ENCODE measurements at regions not wholly inside any gene's neighbourhood (a gene's known extent, or its start where the extent isn't known, plus 50 kb on each side); places are given as distances from the start of the nearest gene placed in this dataset.

GRCh38 chr13:109872864-109873263 lies 86.5 kb upstream of the IRS2 start:
- 100% methylated on average over 1 of the region's 1 CpG; no CpG with 5 or more reads in 1 of the 2 experiments for WGBS, 2 experiments (ENCODE audit: insufficient coverage in 1 of 2, insufficient read length in 1 of 2)
- peak; percentile 20 for DNase-seq

GRCh38 chr13:109870696-109871370 lies 84.5 kb upstream of the IRS2 start:
- H3K4me3 ChIP-seq (ENCODE audit: low read length): no peak overlapping the region
- DNase-seq: peak; percentile 23
- H3K27ac ChIP-seq (ENCODE audit: low read depth, low read length): no peak overlapping the region
- H3K4me1 Mint-ChIP-seq: peaks cover 10% of the 10 kb centered on the region
- 94 to 96% methylated on average over 7 of the region's 9 CpGs for WGBS, 2 experiments (ENCODE audit: insufficient coverage in 1 of 2, insufficient read length in 1 of 2)
- H3K9me3 ChIP-seq (ENCODE audit: control insufficient read depth, low read length): no peaks in the 10 kb centered on the region
- H3K9ac ChIP-seq (ENCODE audit: extremely low read depth, low read length, poor library complexity, severe bottlenecking): no peak overlapping the region
- no peaks in the 10 kb centered on the region for H3K36me3 ChIP-seq (ENCODE audit: control insufficient read depth, insufficient read depth, low read length)
- no peaks in the 10 kb centered on the region for H3K36me3 Mint-ChIP-seq (ENCODE audit: low read depth)
- TF ChIP-seq CTCF (conservative IDR thresholded peaks at IDR 0.05): no peak
- no peaks in the 10 kb centered on the region for H3K4me1 ChIP-seq (ENCODE audit: control insufficient read depth, insufficient read depth, low read length)
- H3K27ac Mint-ChIP-seq: no peak overlapping the region
- no peaks in the 10 kb centered on the region for H3K9me3 Mint-ChIP-seq
- H3K27me3 ChIP-seq (ENCODE audit: control insufficient read depth, insufficient read depth, low read length, poor library complexity, severe bottlenecking): no peaks in the 10 kb centered on the region
- H3K27me3 Mint-ChIP-seq (ENCODE audit: insufficient read depth): peaks cover 8% of the 10 kb centered on the region
- H3K4me3 Mint-ChIP-seq: no peak overlapping the region

More at GRCh38 chr13:109872864-109873263, 86.5 kb upstream of the IRS2 start:
- Mint-ChIP-seq H3K9me3 (no peaks in the 10 kb centered on the region), H3K36me3 (ENCODE audit: low read depth) (no peaks in the 10 kb centered on the region), H3K4me3 (no peak overlapping the region), H3K27ac (no peak overlapping the region), H3K4me1 (peaks cover 10% of the 10 kb centered on the region), H3K27me3 (ENCODE audit: insufficient read depth) (peaks cover under 1% of the 10 kb centered on the region)
- TF ChIP-seq CTCF (conservative IDR thresholded peaks at IDR 0.05): no peak
- H3K9ac ChIP-seq (ENCODE audit: extremely low read depth, low read length, poor library complexity, severe bottlenecking): no peak overlapping the region
- no peaks in the 10 kb centered on the region for H3K4me1 ChIP-seq (ENCODE audit: control insufficient read depth, insufficient read depth, low read length)
- no peak overlapping the region for H3K27ac ChIP-seq (ENCODE audit: low read depth, low read length)
- H3K9me3 ChIP-seq (ENCODE audit: control insufficient read depth, low read length): no peaks in the 10 kb centered on the region
- no peaks in the 10 kb centered on the region for H3K36me3 ChIP-seq (ENCODE audit: control insufficient read depth, insufficient read depth, low read length)
- H3K4me3 ChIP-seq (ENCODE audit: low read length): no peak overlapping the region
- H3K27me3 ChIP-seq (ENCODE audit: control insufficient read depth, insufficient read depth, low read length, poor library complexity, severe bottlenecking): no peaks in the 10 kb centered on the region

GRCh38 chr13:109870274-109870673 lies 83.9 kb upstream of the IRS2 start:
- Histone ChIP-seq H3K4me3 (ENCODE audit: low read length) (no peak overlapping the region), H3K27ac (ENCODE audit: low read depth, low read length) (no peak overlapping the region), H3K9me3 (ENCODE audit: control insufficient read depth, low read length) (no peaks in the 10 kb centered on the region), H3K4me1 (ENCODE audit: control insufficient read depth, insufficient read depth, low read length) (no peaks in the 10 kb centered on the region), H3K9ac (ENCODE audit: extremely low read depth, low read length, poor library complexity, severe bottlenecking) (no peak overlapping the region), H3K36me3 (ENCODE audit: control insufficient read depth, insufficient read depth, low read length) (no peaks in the 10 kb centered on the region), H3K27me3 (ENCODE audit: control insufficient read depth, insufficient read depth, low read length, poor library complexity, severe bottlenecking) (no peaks in the 10 kb centered on the region)
- WGBS, 2 experiments (ENCODE audit: insufficient coverage in 1 of 2, insufficient read length in 1 of 2): 96% methylated on average over 4 to 6 of the region's 6 CpGs
- peaks cover 8% of the 10 kb centered on the region for H3K27me3 Mint-ChIP-seq (ENCODE audit: insufficient read depth)
- no peaks in the 10 kb centered on the region for H3K9me3 Mint-ChIP-seq
- peaks cover 10% of the 10 kb centered on the region for H3K4me1 Mint-ChIP-seq
- no peaks in the 10 kb centered on the region for H3K36me3 Mint-ChIP-seq (ENCODE audit: low read depth)
- no peak for TF ChIP-seq CTCF (conservative IDR thresholded peaks at IDR 0.05)
- H3K27ac Mint-ChIP-seq: no peak overlapping the region
- peak; percentile 29 for DNase-seq
- H3K4me3 Mint-ChIP-seq: no peak overlapping the region
